ENCODE measurements at regions not wholly inside any gene's neighbourhood (a gene's known extent, or its start where the extent isn't known, plus 50 kb on each side); places are given as distances from the start of the nearest gene placed in this dataset.

GRCh38 chr9:99326112-99326916, 104.2 kb downstream of the SEC61B start:
- DNase-seq (ENCODE audit: low read depth in 2 of 2, low spot score in 1 of 2), result no peak

- DNase-seq (ENCODE audit: low read depth in 2 of 2, low spot score in 1 of 2), result no peak
Observed at GRCh38 chr9:99326917-99327189, 104.8 kb downstream of the SEC61B start.

- no peak for DNase-seq (ENCODE audit: low read depth in 2 of 2, low spot score in 1 of 2)
Observed at GRCh38 chr9:99327667-99328066, 105.6 kb downstream of the SEC61B start.

GRCh38 chr9:99335280-99335679, 113.2 kb downstream of the SEC61B start:
- no peak for DNase-seq (ENCODE audit: low read depth in 2 of 2, low spot score in 1 of 2)

- DNase-seq (ENCODE audit: low read depth in 2 of 2, low spot score in 1 of 2), result no peak
Observed at GRCh38 chr9:99336005-99336404, 113.9 kb downstream of the SEC61B start.

- no peak for DNase-seq (ENCODE audit: low read depth in 2 of 2, low spot score in 1 of 2)
Observed at GRCh38 chr9:99336531-99336930, 114.4 kb downstream of the SEC61B start.

GRCh38 chr9:99340281-99340680, 118.2 kb downstream of the SEC61B start:
- DNase-seq (ENCODE audit: low read depth in 2 of 2, low spot score in 1 of 2), result no peak

GRCh38 chr9:99341686-99342085, 119.6 kb downstream of the SEC61B start:
- DNase-seq (ENCODE audit: low read depth in 2 of 2, low spot score in 1 of 2), result no peak

- DNase-seq (ENCODE audit: low read depth in 2 of 2, low spot score in 1 of 2), result no peak
Observed at GRCh38 chr9:99345451-99345850, 123.4 kb downstream of the SEC61B start.

- DNase-seq (ENCODE audit: low read depth in 2 of 2, low spot score in 1 of 2), result no peak
Observed at GRCh38 chr9:99345942-99346341, 123.9 kb downstream of the SEC61B start.

- DNase-seq (ENCODE audit: low read depth in 2 of 2, low spot score in 1 of 2), result no peak
Observed at GRCh38 chr9:99347568-99347967, 125.5 kb downstream of the SEC61B start.

- DNase-seq (ENCODE audit: low read depth in 2 of 2, low spot score in 1 of 2), result no peak
Observed at GRCh38 chr9:99348289-99348688, 126.2 kb downstream of the SEC61B start.

GRCh38 chr9:99349870-99350269, 127.8 kb downstream of the SEC61B start:
- no peak for DNase-seq (ENCODE audit: low read depth in 2 of 2, low spot score in 1 of 2)

GRCh38 chr9:99350461-99350860, 128.4 kb downstream of the SEC61B start:
- DNase-seq (ENCODE audit: low read depth in 2 of 2, low spot score in 1 of 2), result no peak

GRCh38 chr9:99351647-99352046, 129.6 kb downstream of the SEC61B start:
- no peak for DNase-seq (ENCODE audit: low read depth in 2 of 2, low spot score in 1 of 2)

GRCh38 chr9:99352826-99353225, 130.7 kb downstream of the SEC61B start:
- DNase-seq (ENCODE audit: low read depth in 2 of 2, low spot score in 1 of 2), result no peak

- no peak for DNase-seq (ENCODE audit: low read depth in 2 of 2, low spot score in 1 of 2)
Observed at GRCh38 chr9:99353408-99353807, 131.3 kb downstream of the SEC61B start.

- no peak for DNase-seq (ENCODE audit: low read depth in 2 of 2, low spot score in 1 of 2)
Observed at GRCh38 chr9:99354104-99354503, 132.0 kb downstream of the SEC61B start.

GRCh38 chr9:99356512-99356971, 134.5 kb downstream of the SEC61B start:
- DNase-seq (ENCODE audit: low read depth in 2 of 2, low spot score in 1 of 2), result no peak

GRCh38 chr9:99357575-99357974, 135.5 kb downstream of the SEC61B start:
- no peak for DNase-seq (ENCODE audit: low read depth in 2 of 2, low spot score in 1 of 2)

- DNase-seq (ENCODE audit: low read depth in 2 of 2, low spot score in 1 of 2), result no peak
Observed at GRCh38 chr9:99358668-99359067, 136.6 kb downstream of the SEC61B start.

GRCh38 chr9:99359336-99359735, 137.3 kb downstream of the SEC61B start:
- no peak for DNase-seq (ENCODE audit: low read depth in 2 of 2, low spot score in 1 of 2)

GRCh38 chr9:99360026-99360425, 137.9 kb downstream of the SEC61B start:
- no peak for DNase-seq (ENCODE audit: low read depth in 2 of 2, low spot score in 1 of 2)
